ENCODE measurements at regions not wholly inside any gene's neighbourhood (a gene's known extent, or its start where the extent isn't known, plus 50 kb on each side); places are given as distances from the start of the nearest gene placed in this dataset.

DNA sequence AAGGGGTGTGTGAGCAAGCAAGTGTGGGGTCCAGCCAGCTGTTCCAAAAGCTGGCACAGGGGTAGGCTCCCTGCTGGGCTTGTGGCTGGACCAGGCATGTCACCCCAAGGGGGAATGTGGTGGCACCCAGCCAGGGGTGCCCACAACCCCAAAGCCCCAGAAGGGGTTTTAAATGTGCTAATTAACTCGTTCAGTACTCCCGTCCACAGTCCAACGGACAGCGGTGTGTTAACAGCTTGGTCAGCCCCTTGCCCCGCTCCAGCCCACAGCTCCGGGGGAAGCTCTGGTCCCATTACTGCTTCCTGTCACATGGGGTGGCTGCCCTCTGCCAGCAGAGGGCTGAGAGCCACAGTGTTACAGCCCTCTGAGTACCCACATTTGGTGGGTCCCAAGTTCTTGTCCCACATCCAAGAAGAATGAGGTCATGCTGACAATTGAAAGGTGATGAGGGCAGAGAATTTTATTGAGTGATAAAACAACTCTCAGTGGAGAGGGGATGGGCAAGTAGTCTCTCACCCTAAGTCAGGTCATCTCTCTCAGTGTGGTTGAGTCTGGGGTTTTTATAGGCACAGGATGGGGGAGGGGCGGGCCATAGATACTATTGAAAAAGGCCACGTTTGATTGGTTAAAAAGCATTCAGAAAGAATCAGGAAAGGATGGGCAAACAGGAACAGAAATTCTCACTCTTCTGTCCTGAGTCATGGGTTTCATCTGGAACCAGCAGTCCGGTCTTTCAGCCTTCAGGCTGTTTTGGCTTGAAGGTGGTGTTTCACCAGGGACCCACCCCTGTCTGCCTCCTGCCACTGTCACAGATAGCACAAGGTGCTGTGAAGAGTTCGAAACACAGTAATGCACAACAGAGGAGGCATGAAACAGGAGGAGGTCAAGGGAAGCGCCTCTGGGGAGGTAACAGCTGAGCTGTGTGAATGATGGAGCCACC, 238.5 kb downstream of the NFATC2 start:
- no peaks in the 10 kb centered on the region for H3F3A ChIP-seq (ENCODE audit: insufficient read depth)
- no peak overlapping the region for H3K4me3 ChIP-seq (ENCODE audit: insufficient read depth, low read length, poor library complexity, severe bottlenecking)
- TF ChIP-seq CTCF (IDR thresholded peaks at IDR 0.05; ENCODE audit: insufficient read depth, low read length, poor library complexity, severe bottlenecking) (no peak), EZH2phosphoT487 (conservative IDR thresholded peaks at IDR 0.05; ENCODE audit: low read length) (no peak)
- no peak overlapping the region for H3K9ac ChIP-seq (ENCODE audit: low read length)
- H3K27ac ChIP-seq (ENCODE audit: low read depth, low read length), result no peak overlapping the region
- no peaks in the 10 kb centered on the region for H4K20me1 ChIP-seq (ENCODE audit: low read depth, low read length)
- H3K79me2 ChIP-seq (ENCODE audit: insufficient read depth, low read length), result no peaks in the 10 kb centered on the region
- H3K9me2 ChIP-seq (replicated peaks; ENCODE audit: insufficient read depth, low read length), result no peaks in the 10 kb centered on the region
- no peak overlapping the region for H3K4me2 ChIP-seq (ENCODE audit: low read depth, low read length, poor library complexity, severe bottlenecking)
- no peaks in the 10 kb centered on the region for H3K36me3 ChIP-seq (ENCODE audit: low read length)
- peaks cover 11% of the 10 kb centered on the region; the same call in 1 of the 2 replicates for H3K9me3 ChIP-seq (ENCODE audit: insufficient read depth, low read length)
- no peak overlapping the region for H2AFZ ChIP-seq (ENCODE audit: low read depth, low read length, severe bottlenecking)
- H3K27me3 ChIP-seq (ENCODE audit: low read length), result no peaks in the 10 kb centered on the region

DNA sequence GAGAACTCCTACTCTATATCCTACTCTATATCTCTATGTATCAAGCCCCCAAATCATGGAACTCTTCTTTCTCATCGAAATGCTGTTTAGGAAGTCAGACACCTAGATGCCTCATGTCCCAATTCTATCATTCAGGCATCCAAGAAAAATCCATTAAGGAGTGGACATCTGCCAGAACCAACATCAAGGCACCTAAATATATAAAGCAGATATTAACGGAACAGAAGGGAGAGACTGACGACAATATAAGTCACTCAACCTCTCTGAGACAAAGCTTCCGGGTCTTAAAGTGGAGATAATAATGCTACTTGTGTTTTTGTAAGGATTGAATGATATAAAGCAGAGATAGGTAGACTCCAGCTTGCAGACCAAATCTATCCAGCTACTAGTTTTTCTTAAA, 241.5 kb downstream of the NFATC2 start:
- H3K9me2 ChIP-seq (replicated peaks; ENCODE audit: insufficient read depth, low read length), result no peaks in the 10 kb centered on the region
- H3K36me3 ChIP-seq (ENCODE audit: low read length), result no peaks in the 10 kb centered on the region
- H3K4me2 ChIP-seq (ENCODE audit: low read depth, low read length, poor library complexity, severe bottlenecking), result no peak overlapping the region
- no peak for TF ChIP-seq CTCF (IDR thresholded peaks at IDR 0.05; ENCODE audit: insufficient read depth, low read length, poor library complexity, severe bottlenecking)
- no peak overlapping the region for H3K9ac ChIP-seq (ENCODE audit: low read length)
- peaks cover 11% of the 10 kb centered on the region; the same call in 1 of the 2 replicates for H3K9me3 ChIP-seq (ENCODE audit: insufficient read depth, low read length)
- H3K4me3 ChIP-seq (ENCODE audit: insufficient read depth, low read length, poor library complexity, severe bottlenecking), result no peak overlapping the region
- no peaks in the 10 kb centered on the region for H3F3A ChIP-seq (ENCODE audit: insufficient read depth)
- no peak overlapping the region for H2AFZ ChIP-seq (ENCODE audit: low read depth, low read length, severe bottlenecking)
- no peaks in the 10 kb centered on the region for H3K27me3 ChIP-seq (ENCODE audit: low read length)
- H3K79me2 ChIP-seq (ENCODE audit: insufficient read depth, low read length), result no peaks in the 10 kb centered on the region
- no peaks in the 10 kb centered on the region for H4K20me1 ChIP-seq (ENCODE audit: low read depth, low read length)
- no peak overlapping the region for H3K27ac ChIP-seq (ENCODE audit: low read depth, low read length)

DNA sequence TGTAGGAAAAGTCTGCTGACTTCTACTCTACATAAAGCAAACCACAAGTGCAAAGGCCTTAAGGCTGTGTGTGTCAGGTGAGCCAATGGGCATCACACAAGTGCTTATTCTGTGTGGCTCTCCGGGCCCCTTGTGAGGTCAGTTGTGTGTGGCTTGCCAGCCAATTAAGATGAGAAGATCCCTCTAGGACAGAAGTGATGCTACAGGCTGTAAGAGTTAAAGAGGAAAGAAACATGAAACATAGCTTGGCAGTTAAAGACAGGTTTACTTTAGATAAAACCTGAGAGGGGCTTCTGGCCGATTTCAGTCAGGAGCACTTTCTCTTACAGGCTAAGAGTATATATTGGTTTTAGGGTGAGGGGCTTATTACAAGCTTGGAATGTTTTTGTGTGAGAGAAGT, 242.4 kb downstream of the NFATC2 start:
- no peaks in the 10 kb centered on the region for H3K79me2 ChIP-seq (ENCODE audit: insufficient read depth, low read length)
- H3K9me3 ChIP-seq (ENCODE audit: insufficient read depth, low read length), result peaks cover 11% of the 10 kb centered on the region; the same call in 1 of the 2 replicates
- no peaks in the 10 kb centered on the region for H3K27me3 ChIP-seq (ENCODE audit: low read length)
- TF ChIP-seq EZH2phosphoT487 (conservative IDR thresholded peaks at IDR 0.05; ENCODE audit: low read length), result no peak
- TF ChIP-seq CTCF (IDR thresholded peaks at IDR 0.05; ENCODE audit: insufficient read depth, low read length, poor library complexity, severe bottlenecking), result no peak
- no peak overlapping the region for H3K9ac ChIP-seq (ENCODE audit: low read length)
- H3F3A ChIP-seq (ENCODE audit: insufficient read depth), result no peaks in the 10 kb centered on the region
- no peak overlapping the region for H2AFZ ChIP-seq (ENCODE audit: low read depth, low read length, severe bottlenecking)
- H3K4me2 ChIP-seq (ENCODE audit: low read depth, low read length, poor library complexity, severe bottlenecking), result no peak overlapping the region
- no peaks in the 10 kb centered on the region for H3K36me3 ChIP-seq (ENCODE audit: low read length)
- no peaks in the 10 kb centered on the region for H3K9me2 ChIP-seq (replicated peaks; ENCODE audit: insufficient read depth, low read length)
- no peaks in the 10 kb centered on the region for H4K20me1 ChIP-seq (ENCODE audit: low read depth, low read length)
- no peak overlapping the region for H3K4me3 ChIP-seq (ENCODE audit: insufficient read depth, low read length, poor library complexity, severe bottlenecking)
- no peak overlapping the region for H3K27ac ChIP-seq (ENCODE audit: low read depth, low read length)

Data from SU-DHL-6 (cell line).